Colonic mucosa (tissue), 4 donors: ENCODE measurements at regions not wholly inside any gene's neighbourhood (a gene's known extent, or its start where the extent isn't known, plus 50 kb on each side); places are given as distances from the start of the nearest gene placed in this dataset.

Experiments used
- DNase-seq: peaks from one replicate; pipeline ENCODE4 v3.0.0-alpha.2; 2020
- H3K27ac ChIP-seq: fragments of 200-600 bp; one replicate; pipeline ENCODE4 v1.8.0; 2021
- H3K27me3 ChIP-seq: fragments of 200-600 bp; one replicate; pipeline ENCODE4 v1.8.0; 2021
- H3K36me3 ChIP-seq: fragments of 200-600 bp; one replicate; pipeline ENCODE4 v1.8.0; 2021
- H3K4me1 ChIP-seq: fragments of 200-600 bp; one replicate; pipeline ENCODE4 v1.8.0; 2021; ENCODE audit warnings: mild to moderate bottlenecking
- H3K4me3 ChIP-seq: fragments of 200-600 bp; one replicate; pipeline ENCODE4 v1.8.0; 2021
- H3K9ac ChIP-seq, 2 donors: one replicate each; pipeline ENCODE4 v1.7.0; 2013; ENCODE audit warnings: control low read depth in 2 of 2, low read depth in 2 of 2, low read length in 2 of 2
- H3K9me3 ChIP-seq: fragments of 200-600 bp; one replicate; pipeline ENCODE4 v1.8.0; 2021
- intact Hi-C: fragments of 100-400 bp; cut with DNase I; formaldehyde crosslinking; loops from one replicate; pipeline ENCODE4 v1.14.1; 2022
- TF ChIP-seq, protein P1 (sequence below): fragments of 200-600 bp; IDR thresholded peaks from one replicate; pipeline ENCODE4 v1.8.0; 2022; ENCODE audit warnings: antibody characterized with exemption, mild to moderate bottlenecking
- donor health status: healthy.
- donor health status: DM: no; HTN: no; CAD: no.
- donor health status: DM: no; HTN: no; CAD: no.

GRCh38 chr6:14305131-14305530 lies 187.6 kb downstream of the CD83 start:
- Histone ChIP-seq H3K4me3 (no peak overlapping the region), H3K4me1 (no peaks in the 10 kb centered on the region), H3K27ac (no peak overlapping the region), H3K36me3 (no peaks in the 10 kb centered on the region), H3K9me3 (no peaks in the 10 kb centered on the region), H3K9ac (no peak overlapping the region), H3K27me3 (no peaks in the 10 kb centered on the region)
- TF ChIP-seq, protein P1, sequence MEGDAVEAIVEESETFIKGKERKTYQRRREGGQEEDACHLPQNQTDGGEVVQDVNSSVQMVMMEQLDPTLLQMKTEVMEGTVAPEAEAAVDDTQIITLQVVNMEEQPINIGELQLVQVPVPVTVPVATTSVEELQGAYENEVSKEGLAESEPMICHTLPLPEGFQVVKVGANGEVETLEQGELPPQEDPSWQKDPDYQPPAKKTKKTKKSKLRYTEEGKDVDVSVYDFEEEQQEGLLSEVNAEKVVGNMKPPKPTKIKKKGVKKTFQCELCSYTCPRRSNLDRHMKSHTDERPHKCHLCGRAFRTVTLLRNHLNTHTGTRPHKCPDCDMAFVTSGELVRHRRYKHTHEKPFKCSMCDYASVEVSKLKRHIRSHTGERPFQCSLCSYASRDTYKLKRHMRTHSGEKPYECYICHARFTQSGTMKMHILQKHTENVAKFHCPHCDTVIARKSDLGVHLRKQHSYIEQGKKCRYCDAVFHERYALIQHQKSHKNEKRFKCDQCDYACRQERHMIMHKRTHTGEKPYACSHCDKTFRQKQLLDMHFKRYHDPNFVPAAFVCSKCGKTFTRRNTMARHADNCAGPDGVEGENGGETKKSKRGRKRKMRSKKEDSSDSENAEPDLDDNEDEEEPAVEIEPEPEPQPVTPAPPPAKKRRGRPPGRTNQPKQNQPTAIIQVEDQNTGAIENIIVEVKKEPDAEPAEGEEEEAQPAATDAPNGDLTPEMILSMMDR: no peak
- intact Hi-C loops: no loop called here
- DNase-seq: no peak

DNA sequence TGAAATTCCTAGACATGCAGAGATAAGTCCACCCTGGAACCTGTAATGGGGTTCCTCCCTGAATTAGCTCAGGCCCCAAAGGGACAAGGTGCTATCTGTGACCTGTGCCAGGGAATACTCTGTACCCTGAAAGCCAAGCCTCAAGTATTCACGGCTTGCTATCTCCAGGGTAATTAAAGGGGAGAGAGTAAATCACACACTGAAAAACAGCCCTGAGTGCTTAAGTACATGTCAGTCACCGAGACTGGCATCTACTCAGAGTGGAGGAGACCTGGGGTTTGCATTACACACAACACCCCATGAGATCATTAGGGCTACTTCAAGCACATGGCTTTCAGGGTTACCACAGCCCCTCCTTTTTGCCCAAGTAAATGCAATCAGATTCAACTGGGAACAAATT lies 188.1 kb downstream of the CD83 start:
- no peaks in the 10 kb centered on the region for H3K4me1 ChIP-seq

DNA sequence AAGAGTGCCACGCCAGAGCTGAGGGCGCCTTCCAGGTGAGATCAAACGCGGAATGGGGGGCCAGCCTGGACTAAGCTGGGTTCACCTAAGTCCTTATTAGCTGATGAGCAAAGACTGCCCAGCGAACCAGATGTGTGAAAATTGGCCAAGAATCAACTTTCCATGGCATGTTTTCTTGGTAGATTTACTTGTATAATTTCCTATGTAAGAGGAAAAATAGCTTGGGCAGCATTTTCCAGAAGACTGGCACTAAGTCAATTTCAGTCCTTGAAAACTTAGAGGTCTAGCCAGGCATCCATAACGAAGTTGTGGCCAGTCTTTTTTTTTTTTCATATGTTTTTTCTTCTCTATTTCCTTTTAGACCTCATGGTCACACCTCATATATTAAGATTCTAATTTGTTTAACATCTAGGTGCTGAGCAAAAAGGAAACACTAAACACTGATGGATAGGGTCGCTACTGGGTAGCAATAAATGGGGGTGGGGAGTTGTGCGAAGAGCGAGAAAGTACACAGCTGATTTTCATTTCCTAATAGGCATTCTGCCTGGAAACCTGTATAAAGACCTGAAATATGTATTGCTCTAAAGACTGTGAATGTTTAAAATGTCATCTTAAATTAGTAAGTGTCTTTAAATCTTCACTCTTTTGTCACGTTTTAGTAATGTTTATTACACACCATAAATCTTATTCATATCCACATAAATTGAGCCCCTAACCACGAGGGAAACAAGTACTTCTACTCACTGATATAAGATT lies 188.8 kb downstream of the CD83 start:
- H3K4me1 ChIP-seq: no peaks in the 10 kb centered on the region
- H3K27me3 ChIP-seq: no peaks in the 10 kb centered on the region
- H3K27ac ChIP-seq: no peak overlapping the region
- no peaks in the 10 kb centered on the region for H3K36me3 ChIP-seq
- no peak for DNase-seq
- no peak overlapping the region for H3K4me3 ChIP-seq
- intact Hi-C loops: no loop called here
- no peak overlapping the region for H3K9ac ChIP-seq
- H3K9me3 ChIP-seq: no peaks in the 10 kb centered on the region
- TF ChIP-seq, protein P1: no peak

More for the DNA sequence above, 188.1 kb downstream of the CD83 start:
- Histone ChIP-seq H3K9me3 (no peaks in the 10 kb centered on the region), H3K27me3 (no peaks in the 10 kb centered on the region), H3K9ac (no peak overlapping the region), H3K36me3 (no peaks in the 10 kb centered on the region), H3K4me3 (no peak overlapping the region), H3K27ac (no peak overlapping the region)
- no peak for DNase-seq
- TF ChIP-seq, protein P1: no peak
- intact Hi-C loops: no loop called here

DNA sequence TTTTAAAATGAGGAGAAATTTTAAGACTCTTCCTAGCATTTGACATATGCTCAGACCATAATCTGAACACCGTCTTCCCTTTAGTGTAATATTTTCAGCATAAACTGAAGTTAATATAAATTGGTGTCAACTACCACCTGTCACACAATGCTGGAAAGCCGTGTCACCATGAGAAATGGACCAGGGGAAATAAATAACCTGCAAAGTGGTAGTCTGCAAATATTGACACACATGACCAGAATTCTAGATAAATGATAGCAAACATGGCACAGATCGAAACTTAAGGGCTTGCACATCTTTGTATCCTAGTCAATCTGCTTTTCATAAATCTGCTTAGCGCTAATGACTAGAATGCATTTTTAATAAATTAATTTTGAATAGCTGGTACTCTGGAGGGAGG lies 191.9 kb downstream of the CD83 start:
- no peak for DNase-seq
- no peak overlapping the region for H3K4me3 ChIP-seq
- H3K27me3 ChIP-seq: no peaks in the 10 kb centered on the region
- H3K36me3 ChIP-seq: no peaks in the 10 kb centered on the region
- no peak overlapping the region for H3K9ac ChIP-seq
- intact Hi-C loops: no loop called here
- no peak overlapping the region for H3K27ac ChIP-seq
- no peaks in the 10 kb centered on the region for H3K4me1 ChIP-seq
- TF ChIP-seq, protein P1: no peak
- H3K9me3 ChIP-seq: no peaks in the 10 kb centered on the region

GRCh38 chr6:14309951-14310445 lies 192.4 kb downstream of the CD83 start:
- intact Hi-C loops: no loop called here
- H3K27me3 ChIP-seq: no peaks in the 10 kb centered on the region
- TF ChIP-seq, protein P1: no peak
- no peaks in the 10 kb centered on the region for H3K36me3 ChIP-seq
- no peak overlapping the region for H3K9ac ChIP-seq
- no peaks in the 10 kb centered on the region for H3K9me3 ChIP-seq
- no peak for DNase-seq
- H3K27ac ChIP-seq: no peak overlapping the region
- no peak overlapping the region for H3K4me3 ChIP-seq
- H3K4me1 ChIP-seq: no peaks in the 10 kb centered on the region
